ENCODE measurements at regions not wholly inside any gene's neighbourhood (a gene's known extent, or its start where the extent isn't known, plus 50 kb on each side); places are given as distances from the start of the nearest gene placed in this dataset.

DNA sequence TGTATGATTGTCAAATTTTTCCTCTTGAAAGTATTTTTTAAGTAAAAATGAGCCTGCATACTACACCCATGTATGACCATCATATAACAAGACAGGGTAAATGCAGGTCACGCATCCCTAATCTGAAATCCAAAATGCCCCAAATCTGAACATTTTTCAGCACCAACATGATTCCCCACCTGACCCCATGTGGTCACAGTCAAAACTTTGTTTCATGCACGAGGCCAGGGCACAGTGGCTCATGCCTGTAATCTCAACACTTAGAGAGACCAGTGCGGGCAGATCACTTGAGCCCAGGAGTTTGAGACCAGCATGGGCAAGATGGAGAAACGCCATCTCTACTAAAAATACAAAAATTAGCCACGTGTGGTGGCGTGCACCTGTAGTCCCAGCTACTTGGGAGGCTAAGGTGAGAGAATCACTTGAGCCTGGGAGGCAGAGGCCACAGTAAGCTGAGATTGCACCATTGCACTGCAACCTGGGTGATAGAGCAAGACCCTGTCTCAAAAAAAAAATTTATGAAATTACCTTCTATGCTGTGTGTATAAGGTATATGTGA lies 63.7 kb upstream of the NPAS1 start (continued):
- TF ChIP-seq, protein P1, sequence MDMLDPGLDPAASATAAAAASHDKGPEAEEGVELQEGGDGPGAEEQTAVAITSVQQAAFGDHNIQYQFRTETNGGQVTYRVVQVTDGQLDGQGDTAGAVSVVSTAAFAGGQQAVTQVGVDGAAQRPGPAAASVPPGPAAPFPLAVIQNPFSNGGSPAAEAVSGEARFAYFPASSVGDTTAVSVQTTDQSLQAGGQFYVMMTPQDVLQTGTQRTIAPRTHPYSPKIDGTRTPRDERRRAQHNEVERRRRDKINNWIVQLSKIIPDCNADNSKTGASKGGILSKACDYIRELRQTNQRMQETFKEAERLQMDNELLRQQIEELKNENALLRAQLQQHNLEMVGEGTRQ (CRISPR knock-in tag; IDR thresholded peaks at IDR 0.05), result no peak
- no peak for TF ChIP-seq CREB1 (CRISPR knock-in tag; IDR thresholded peaks at IDR 0.05)
- TF ChIP-seq, protein P2, sequence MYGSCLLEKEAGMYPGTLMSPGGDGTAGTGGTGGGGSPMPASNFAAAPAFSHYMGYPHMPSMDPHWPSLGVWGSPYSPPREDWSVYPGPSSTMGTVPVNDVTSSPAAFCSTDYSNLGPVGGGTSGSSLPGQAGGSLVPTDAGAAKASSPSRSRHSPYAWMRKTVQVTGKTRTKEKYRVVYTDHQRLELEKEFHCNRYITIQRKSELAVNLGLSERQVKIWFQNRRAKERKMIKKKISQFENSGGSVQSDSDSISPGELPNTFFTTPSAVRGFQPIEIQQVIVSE (CRISPR knock-in tag; IDR thresholded peaks at IDR 0.05; ENCODE audit: borderline replicate concordance), result no peak
- no peak for TF ChIP-seq NFYB (CRISPR knock-in tag; conservative IDR thresholded peaks at IDR 0.05; ENCODE audit: low read depth)

DNA sequence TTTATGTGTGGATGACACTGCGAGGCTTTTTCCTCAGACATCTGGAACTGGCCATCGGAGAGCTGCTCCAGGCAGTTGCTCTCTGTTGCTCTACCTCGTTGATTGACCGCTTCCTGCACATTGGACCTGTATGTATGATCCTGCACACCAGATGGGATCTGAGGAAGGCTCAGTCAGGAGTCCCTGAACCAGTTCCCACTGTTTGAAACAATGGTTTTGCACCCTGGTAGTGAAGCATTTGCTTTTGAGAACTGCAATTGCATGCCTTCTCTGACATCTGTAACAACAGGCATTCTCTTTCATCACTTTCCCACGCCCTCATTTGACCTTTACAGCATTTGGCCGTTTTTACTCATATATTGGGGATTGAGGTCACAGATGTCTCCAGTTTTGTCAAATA lies 61.1 kb upstream of the NPAS1 start:
- Mint-ChIP-seq H3K27me3 (ENCODE audit: low read depth) (no peaks in the 10 kb centered on the region), H3K9me3 (no peaks in the 10 kb centered on the region), H3K4me3 (no peak overlapping the region), H3K27ac (peak overlapping the region; percentile 91), H3K36me3 (peaks cover 3% of the 10 kb centered on the region), H3K4me1 (peaks cover 16% of the 10 kb centered on the region)
- no peak for TF ChIP-seq RELA (CRISPR knock-in tag; IDR thresholded peaks at IDR 0.05; ENCODE audit: borderline replicate concordance)
- TF ChIP-seq MXD4 (CRISPR knock-in tag; IDR thresholded peaks at IDR 0.05; ENCODE audit: borderline replicate concordance), result no peak
- no peak for TF ChIP-seq TEAD1 (CRISPR knock-in tag; IDR thresholded peaks at IDR 0.05)
- TF ChIP-seq, protein P3, sequence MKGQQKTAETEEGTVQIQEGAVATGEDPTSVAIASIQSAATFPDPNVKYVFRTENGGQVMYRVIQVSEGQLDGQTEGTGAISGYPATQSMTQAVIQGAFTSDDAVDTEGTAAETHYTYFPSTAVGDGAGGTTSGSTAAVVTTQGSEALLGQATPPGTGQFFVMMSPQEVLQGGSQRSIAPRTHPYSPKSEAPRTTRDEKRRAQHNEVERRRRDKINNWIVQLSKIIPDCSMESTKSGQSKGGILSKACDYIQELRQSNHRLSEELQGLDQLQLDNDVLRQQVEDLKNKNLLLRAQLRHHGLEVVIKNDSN (CRISPR knock-in tag; IDR thresholded peaks at IDR 0.05), result no peak
- TF ChIP-seq MYBL2 (CRISPR knock-in tag; IDR thresholded peaks at IDR 0.05), result no peak
- no peak for TF ChIP-seq RORB (CRISPR knock-in tag; IDR thresholded peaks at IDR 0.05)
- TF ChIP-seq, protein P1 (CRISPR knock-in tag; IDR thresholded peaks at IDR 0.05), result no peak
- TF ChIP-seq CBFB (CRISPR knock-in tag; IDR thresholded peaks at IDR 0.05; ENCODE audit: low read depth), result no peak
- no peak for TF ChIP-seq TEAD4 (CRISPR knock-in tag; IDR thresholded peaks at IDR 0.05)
- no peak for TF ChIP-seq HMGA2 (CRISPR knock-in tag; IDR thresholded peaks at IDR 0.05)
- TF ChIP-seq, protein P4, sequence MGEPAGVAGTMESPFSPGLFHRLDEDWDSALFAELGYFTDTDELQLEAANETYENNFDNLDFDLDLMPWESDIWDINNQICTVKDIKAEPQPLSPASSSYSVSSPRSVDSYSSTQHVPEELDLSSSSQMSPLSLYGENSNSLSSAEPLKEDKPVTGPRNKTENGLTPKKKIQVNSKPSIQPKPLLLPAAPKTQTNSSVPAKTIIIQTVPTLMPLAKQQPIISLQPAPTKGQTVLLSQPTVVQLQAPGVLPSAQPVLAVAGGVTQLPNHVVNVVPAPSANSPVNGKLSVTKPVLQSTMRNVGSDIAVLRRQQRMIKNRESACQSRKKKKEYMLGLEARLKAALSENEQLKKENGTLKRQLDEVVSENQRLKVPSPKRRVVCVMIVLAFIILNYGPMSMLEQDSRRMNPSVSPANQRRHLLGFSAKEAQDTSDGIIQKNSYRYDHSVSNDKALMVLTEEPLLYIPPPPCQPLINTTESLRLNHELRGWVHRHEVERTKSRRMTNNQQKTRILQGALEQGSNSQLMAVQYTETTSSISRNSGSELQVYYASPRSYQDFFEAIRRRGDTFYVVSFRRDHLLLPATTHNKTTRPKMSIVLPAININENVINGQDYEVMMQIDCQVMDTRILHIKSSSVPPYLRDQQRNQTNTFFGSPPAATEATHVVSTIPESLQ (CRISPR knock-in tag; IDR thresholded peaks at IDR 0.05), result no peak
- TF ChIP-seq, protein P5, sequence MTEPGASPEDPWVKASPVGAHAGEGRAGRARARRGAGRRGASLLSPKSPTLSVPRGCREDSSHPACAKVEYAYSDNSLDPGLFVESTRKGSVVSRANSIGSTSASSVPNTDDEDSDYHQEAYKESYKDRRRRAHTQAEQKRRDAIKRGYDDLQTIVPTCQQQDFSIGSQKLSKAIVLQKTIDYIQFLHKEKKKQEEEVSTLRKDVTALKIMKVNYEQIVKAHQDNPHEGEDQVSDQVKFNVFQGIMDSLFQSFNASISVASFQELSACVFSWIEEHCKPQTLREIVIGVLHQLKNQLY (CRISPR knock-in tag; IDR thresholded peaks at IDR 0.05), result no peak
- TF ChIP-seq NR2C2 (CRISPR knock-in tag; IDR thresholded peaks at IDR 0.05), result no peak
- ChIA-PET POLR2A (interaction anchor here (0.7 kb wide), 1 partner anchor 16 kb away, joined by 6 read pairs; no protein-coding TSS in a partner anchor), CTCF (interaction anchor here (1.6 kb wide), 1 partner anchor 32 kb away, joined by 4 read pairs; no protein-coding TSS in a partner anchor)
- ATAC-seq (no peak), DNase-seq (ENCODE audit: low spot score) (no peak)

DNA sequence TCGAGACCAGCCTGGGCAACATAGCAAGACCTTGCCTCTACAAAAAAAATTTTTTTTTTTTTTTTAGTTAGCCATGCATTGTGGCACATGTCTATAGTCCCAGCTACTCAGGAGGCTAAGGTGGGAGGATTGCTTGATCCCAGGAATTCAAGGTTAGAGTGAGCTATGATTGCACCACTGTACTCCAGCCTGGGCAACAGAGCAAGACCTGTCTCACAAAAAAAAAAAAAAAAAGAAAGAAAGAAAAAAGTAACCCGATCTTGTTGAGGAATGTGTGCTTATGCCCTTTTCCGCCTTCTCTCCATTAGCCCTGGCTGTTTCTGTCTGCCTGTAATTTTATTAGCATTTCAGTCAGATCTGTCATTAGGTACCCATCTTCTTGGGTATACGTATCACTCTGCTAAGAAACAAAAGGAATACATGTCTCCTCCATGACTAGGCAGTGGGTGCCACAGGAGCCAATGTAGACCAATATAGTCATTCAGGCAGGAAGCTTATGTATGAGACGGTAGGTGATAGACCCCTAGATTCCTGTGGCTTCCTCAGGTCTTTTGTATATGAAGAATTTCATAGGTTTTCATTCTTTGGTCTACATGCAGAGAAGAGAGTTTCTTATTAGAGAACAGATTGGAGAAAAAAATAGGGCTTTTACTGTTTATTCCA lies 59.6 kb upstream of the NPAS1 start:
- ATAC-seq, result no peak
- Mint-ChIP-seq H3K9me3 (no peaks in the 10 kb centered on the region), H3K4me3 (no peak overlapping the region), H3K27me3 (ENCODE audit: low read depth) (no peaks in the 10 kb centered on the region), H3K36me3 (peaks cover 3% of the 10 kb centered on the region), H3K4me1 (peaks cover 8% of the 10 kb centered on the region), H3K27ac (peak overlapping the region; percentile 89; the same call in 1 of the 2 replicates)
- CTCF ChIA-PET, result no interaction called here
- POLR2A ChIA-PET, result interaction anchor here (0.7 kb wide), 1 partner anchor 77 kb away, joined by 4 read pairs; no protein-coding TSS in a partner anchor
- TF ChIP-seq, protein P6, sequence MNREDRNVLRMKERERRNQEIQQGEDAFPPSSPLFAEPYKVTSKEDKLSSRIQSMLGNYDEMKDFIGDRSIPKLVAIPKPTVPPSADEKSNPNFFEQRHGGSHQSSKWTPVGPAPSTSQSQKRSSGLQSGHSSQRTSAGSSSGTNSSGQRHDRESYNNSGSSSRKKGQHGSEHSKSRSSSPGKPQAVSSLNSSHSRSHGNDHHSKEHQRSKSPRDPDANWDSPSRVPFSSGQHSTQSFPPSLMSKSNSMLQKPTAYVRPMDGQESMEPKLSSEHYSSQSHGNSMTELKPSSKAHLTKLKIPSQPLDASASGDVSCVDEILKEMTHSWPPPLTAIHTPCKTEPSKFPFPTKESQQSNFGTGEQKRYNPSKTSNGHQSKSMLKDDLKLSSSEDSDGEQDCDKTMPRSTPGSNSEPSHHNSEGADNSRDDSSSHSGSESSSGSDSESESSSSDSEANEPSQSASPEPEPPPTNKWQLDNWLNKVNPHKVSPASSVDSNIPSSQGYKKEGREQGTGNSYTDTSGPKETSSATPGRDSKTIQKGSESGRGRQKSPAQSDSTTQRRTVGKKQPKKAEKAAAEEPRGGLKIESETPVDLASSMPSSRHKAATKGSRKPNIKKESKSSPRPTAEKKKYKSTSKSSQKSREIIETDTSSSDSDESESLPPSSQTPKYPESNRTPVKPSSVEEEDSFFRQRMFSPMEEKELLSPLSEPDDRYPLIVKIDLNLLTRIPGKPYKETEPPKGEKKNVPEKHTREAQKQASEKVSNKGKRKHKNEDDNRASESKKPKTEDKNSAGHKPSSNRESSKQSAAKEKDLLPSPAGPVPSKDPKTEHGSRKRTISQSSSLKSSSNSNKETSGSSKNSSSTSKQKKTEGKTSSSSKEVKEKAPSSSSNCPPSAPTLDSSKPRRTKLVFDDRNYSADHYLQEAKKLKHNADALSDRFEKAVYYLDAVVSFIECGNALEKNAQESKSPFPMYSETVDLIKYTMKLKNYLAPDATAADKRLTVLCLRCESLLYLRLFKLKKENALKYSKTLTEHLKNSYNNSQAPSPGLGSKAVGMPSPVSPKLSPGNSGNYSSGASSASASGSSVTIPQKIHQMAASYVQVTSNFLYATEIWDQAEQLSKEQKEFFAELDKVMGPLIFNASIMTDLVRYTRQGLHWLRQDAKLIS (CRISPR knock-in tag; IDR thresholded peaks at IDR 0.05; ENCODE audit: borderline replicate concordance), result no peak
- TF ChIP-seq ZNF121 (CRISPR knock-in tag; IDR thresholded peaks at IDR 0.05) (peak; percentile 1; the same call in 1 of the 2 replicates), NR2C2 (CRISPR knock-in tag; IDR thresholded peaks at IDR 0.05) (no peak), ZNF263 (CRISPR knock-in tag; IDR thresholded peaks at IDR 0.05; ENCODE audit: low read depth) (no peak)
- DNase-seq (ENCODE audit: low spot score), result no peak
